ENCODE measurements at regions not wholly inside any gene's neighbourhood (a gene's known extent, or its start where the extent isn't known, plus 50 kb on each side); places are given as distances from the start of the nearest gene placed in this dataset.

DNA sequence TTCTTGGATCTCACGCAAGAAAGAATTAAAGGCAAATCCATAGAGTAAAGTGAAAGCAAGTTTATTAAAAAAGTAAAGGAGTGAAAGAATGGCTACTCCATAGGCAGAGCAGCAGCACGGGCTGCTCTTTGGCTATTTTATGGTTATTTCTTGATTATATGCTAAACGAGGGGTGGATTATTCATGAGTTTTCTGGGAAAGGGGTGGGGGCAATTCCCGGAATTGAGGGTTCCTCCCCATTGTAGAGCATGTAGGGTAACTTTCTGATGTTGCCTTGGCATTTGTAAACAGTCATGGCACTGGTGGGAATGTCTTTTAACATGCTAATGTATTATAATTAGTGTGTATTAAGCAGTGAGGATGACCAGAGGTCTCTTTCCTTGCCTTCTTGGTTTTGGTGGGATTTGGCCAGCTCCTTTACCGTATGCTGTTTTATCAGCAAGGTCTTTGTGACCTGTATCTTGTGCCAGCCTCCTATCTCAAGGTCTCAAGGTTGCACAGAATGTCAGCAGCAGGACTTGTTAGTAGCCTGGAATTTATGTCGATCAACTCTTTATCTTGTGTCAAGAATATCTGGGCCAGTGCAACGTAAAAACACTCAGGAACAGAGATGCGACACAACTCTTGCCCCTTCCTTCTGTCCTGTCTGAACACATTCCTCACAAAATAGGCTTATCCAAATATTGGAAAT, 931.4 kb downstream of the QKI start:
- TF ChIP-seq, protein P1, sequence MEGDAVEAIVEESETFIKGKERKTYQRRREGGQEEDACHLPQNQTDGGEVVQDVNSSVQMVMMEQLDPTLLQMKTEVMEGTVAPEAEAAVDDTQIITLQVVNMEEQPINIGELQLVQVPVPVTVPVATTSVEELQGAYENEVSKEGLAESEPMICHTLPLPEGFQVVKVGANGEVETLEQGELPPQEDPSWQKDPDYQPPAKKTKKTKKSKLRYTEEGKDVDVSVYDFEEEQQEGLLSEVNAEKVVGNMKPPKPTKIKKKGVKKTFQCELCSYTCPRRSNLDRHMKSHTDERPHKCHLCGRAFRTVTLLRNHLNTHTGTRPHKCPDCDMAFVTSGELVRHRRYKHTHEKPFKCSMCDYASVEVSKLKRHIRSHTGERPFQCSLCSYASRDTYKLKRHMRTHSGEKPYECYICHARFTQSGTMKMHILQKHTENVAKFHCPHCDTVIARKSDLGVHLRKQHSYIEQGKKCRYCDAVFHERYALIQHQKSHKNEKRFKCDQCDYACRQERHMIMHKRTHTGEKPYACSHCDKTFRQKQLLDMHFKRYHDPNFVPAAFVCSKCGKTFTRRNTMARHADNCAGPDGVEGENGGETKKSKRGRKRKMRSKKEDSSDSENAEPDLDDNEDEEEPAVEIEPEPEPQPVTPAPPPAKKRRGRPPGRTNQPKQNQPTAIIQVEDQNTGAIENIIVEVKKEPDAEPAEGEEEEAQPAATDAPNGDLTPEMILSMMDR (IDR thresholded peaks at IDR 0.05): no peak

DNA sequence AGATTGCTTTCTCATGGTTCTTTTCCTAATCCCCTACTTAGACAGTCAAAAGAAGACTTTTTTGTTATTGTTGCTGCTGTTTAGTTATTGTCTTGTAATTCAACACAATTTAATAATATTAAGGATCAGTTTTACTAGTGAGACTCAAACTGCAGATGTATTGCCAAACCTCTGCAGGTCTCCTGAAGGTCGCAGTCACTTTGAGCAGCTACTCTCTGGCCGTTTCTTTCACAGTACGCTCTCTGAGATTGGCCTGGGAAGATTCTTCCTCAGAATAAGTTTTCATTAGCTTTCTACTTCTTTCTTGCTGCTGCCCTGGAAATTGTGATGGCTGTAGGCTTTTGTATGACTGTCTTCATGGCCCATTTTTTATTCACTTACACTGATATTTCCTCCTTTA, 930.8 kb downstream of the QKI start:
- TF ChIP-seq, protein P1 (IDR thresholded peaks at IDR 0.05): no peak

DNA sequence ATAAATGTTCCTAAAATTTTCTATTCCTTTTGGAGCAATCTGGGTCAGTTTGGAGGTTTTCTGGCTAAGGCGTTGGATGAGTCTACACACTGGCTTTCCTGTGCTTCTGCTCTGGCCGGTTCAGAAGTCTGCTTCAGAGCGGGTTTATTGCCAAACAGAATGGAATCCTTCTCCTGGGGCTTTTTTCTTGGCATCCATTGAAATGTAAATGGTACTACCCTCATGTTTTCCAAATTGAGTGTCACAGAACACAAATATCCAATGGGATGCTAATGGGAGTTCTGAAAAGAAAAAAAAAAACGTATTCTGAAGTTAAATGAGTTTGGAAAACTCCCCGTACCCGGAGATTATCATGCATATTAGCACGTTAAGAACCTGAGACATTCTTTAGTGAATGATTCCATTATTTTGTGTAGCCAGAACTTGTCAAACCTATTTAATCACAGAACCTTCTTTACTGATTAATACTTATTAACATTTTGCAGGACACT, 930.3 kb downstream of the QKI start:
- TF ChIP-seq, protein P1 (IDR thresholded peaks at IDR 0.05): no peak

DNA sequence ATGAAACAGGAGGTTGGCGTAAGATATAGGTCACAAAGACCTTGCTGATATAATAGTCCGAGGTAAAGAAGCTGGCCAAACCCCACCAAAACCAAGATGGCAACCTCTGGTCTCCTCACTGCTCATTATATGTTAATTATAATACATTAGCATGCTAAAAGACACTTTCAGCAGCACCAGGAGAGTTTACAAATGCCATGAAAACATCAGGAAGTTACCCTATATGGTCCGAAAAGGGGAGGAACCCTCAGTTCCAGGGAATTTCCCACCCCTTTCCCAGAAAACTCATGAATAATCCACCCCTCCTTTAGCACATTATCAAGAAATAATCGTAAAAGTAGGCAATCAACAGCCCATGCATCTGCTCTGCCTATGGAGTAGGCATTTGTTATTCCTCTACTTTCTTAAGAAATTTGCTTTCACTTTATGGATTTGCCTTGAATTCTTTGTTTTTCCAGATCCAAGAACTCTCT, 923.4 kb downstream of the QKI start:
- TF ChIP-seq, protein P1 (IDR thresholded peaks at IDR 0.05): no peak

DNA sequence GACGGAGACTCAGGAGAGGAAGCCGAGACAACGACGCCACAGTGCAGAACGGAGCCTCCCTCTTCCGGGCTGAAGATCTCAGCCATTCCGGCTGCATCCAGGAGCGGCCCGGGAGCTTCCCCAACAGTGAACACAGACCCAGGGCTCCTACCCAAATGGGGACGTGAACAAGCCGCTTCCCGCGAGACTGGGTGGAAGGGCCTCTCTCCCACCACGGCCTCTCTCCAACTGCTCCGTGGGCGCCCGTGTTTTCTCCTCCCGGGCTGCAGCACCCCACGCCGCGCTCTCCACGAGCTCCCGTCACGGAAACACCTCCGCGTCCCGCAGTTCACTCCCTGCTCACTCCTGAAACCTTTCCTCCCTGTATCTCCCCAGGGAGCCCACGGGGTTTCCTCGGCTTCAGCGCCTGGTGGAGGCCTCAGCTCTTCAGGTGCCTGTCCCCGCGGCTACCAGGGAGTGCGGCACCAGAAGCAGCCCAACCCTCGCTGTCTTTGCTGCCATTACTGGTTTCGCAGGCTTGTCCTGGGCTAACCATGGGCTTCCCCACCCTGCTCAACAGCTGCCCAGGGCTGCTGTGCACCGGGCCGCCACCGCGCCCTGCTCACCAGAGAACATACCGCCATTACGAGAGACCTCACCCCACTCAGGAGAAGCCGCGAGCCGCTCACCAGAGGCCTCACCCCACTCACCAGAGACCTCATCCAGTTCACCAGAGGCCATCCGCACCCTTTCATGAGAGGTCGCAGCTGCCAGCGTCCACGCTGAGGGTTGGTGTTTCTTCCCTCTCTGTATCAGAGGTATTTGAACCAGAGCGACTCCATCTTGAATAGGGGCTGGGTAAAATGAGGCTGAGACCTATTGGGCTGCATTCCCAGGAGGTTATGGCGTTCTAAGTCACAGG, 922.8 kb downstream of the QKI start:
- TF ChIP-seq, protein P1 (IDR thresholded peaks at IDR 0.05): no peak

DNA sequence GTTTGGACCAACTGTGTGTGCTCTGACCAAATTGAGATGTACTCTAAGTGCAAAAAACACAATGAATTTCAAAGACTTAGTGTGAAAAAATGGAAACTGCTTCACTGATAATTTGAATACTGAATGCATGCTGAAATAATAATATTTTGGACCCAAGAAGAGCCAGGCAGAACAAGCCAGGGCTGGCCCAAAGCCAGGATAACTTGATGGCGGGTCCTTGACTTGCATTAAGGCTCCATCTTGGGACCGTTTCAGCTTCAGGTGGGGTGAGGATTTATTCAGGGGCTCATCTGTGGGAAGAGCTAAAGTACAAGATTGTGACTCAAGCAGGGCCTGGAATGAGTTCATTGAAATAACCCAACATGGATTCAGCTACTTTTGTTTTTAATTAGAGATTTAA, 921.9 kb downstream of the QKI start:
- TF ChIP-seq, protein P1 (IDR thresholded peaks at IDR 0.05): no peak

DNA sequence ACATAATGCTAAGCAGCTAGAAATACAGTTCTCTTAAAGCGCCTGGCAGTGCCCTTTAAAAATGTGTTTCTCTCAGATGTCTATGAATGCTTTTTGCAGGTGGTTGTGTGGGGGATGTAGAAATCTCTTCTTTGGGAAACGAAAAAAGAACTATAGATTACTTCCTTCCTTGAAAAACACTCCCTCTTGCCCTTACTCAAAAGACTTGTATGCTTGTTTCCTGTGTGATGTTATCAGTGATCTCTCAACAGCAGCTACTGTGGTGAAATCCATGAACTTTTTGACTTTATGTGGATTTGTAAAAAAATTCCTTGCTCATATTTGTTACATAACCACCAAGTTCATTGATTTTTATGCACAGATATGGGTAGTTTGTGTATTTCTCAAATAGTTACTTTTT, 916.5 kb downstream of the QKI start:
- TF ChIP-seq, protein P1 (IDR thresholded peaks at IDR 0.05): no peak
